HEK293 (cell line): ENCODE measurements at regions not wholly inside any gene's neighbourhood (a gene's known extent, or its start where the extent isn't known, plus 50 kb on each side); places are given as distances from the start of the nearest gene placed in this dataset.

Experiments used
- ATF2 ChIP-seq: fragments of 450-650 bp; formaldehyde crosslinking; IDR thresholded peaks from 2 replicates; pipeline ENCODE4 v1.5.1; 2016; ENCODE audit warnings: missing biosample characterization, missing genetic modification characterization, low read depth
- CTCF ChIP-seq: fragments of 450-650 bp; formaldehyde crosslinking; IDR thresholded peaks from 2 replicates; pipeline ENCODE4 v1.5.1; 2016; ENCODE audit warnings: missing biosample characterization, missing genetic modification characterization
- PATZ1 ChIP-seq: fragments of 450-650 bp; formaldehyde crosslinking; IDR thresholded peaks from 2 replicates; pipeline ENCODE4 v1.5.1; 2016; ENCODE audit warnings: missing biosample characterization, missing genetic modification characterization
- YY1 ChIP-seq: fragments of 450-650 bp; formaldehyde crosslinking; IDR thresholded peaks from 2 replicates; pipeline ENCODE4 v1.5.1; 2018; ENCODE audit warnings: missing biosample characterization, missing genetic modification characterization
- ZNF174 ChIP-seq: fragments of 450-650 bp; formaldehyde crosslinking; IDR thresholded peaks from 2 replicates; pipeline ENCODE4 v1.5.0; 2017; ENCODE audit warnings: missing biosample characterization, mild to moderate bottlenecking, missing genetic modification characterization
- ZNF416 ChIP-seq: fragments of 450-650 bp; formaldehyde crosslinking; IDR thresholded peaks from 2 replicates; pipeline ENCODE4 v1.5.1; 2016; ENCODE audit warnings: missing biosample characterization, missing genetic modification characterization
- ZNF426 ChIP-seq: fragments of 450-650 bp; formaldehyde crosslinking; IDR thresholded peaks from 2 replicates; pipeline ENCODE4 v1.5.1; 2017; ENCODE audit warnings: missing biosample characterization, missing genetic modification characterization, mild to moderate bottlenecking, inconsistent platforms, moderate library complexity
- ZSCAN30 ChIP-seq: fragments of 450-650 bp; IDR thresholded peaks from 2 replicates; pipeline ENCODE4 v1.5.1; 2018; ENCODE audit warnings: missing biosample characterization, mild to moderate bottlenecking, missing genetic modification characterization, moderate library complexity
- ZXDB ChIP-seq: fragments of 450-650 bp; formaldehyde crosslinking; IDR thresholded peaks from 2 replicates; pipeline ENCODE4 v1.5.1; 2016; ENCODE audit warnings: missing biosample characterization, missing genetic modification characterization
- TF ChIP-seq, protein P1 (sequence below): fragments of 450-650 bp; formaldehyde crosslinking; IDR thresholded peaks from 2 replicates; pipeline ENCODE4 v1.5.1; 2016; ENCODE audit warnings: missing biosample characterization, missing genetic modification characterization

DNA sequence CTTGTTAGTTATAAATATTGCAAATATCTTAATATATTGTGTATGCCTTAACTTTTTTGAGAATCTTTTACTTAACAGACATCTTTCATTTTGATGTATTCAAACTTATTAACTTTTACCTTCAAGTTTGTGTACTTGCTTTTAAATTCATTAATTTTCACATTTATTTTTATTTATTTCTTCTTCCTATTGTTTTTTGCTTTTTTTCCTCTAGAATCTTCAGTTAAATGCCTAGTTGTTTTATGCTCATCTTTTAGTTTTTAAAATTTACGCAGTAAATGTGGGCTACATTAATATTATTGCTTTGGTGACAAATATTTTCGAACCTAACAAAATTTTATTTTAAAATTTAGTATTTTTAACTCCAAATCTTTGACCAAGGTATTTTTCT is 89.0 kb downstream of the TNFAIP3 start:
- TF ChIP-seq ATF2 (no peak), ZSCAN30 (tag by site-specific recombination) (no peak), CTCF (tag by site-specific recombination) (no peak), ZNF416 (tag by site-specific recombination) (no peak), YY1 (tag by site-specific recombination) (no peak), ZNF426 (tag by site-specific recombination) (no peak), ZXDB (no peak), PATZ1 (tag by site-specific recombination) (no peak), ZNF174 (tag by site-specific recombination) (no peak)
- TF ChIP-seq, protein P1, sequence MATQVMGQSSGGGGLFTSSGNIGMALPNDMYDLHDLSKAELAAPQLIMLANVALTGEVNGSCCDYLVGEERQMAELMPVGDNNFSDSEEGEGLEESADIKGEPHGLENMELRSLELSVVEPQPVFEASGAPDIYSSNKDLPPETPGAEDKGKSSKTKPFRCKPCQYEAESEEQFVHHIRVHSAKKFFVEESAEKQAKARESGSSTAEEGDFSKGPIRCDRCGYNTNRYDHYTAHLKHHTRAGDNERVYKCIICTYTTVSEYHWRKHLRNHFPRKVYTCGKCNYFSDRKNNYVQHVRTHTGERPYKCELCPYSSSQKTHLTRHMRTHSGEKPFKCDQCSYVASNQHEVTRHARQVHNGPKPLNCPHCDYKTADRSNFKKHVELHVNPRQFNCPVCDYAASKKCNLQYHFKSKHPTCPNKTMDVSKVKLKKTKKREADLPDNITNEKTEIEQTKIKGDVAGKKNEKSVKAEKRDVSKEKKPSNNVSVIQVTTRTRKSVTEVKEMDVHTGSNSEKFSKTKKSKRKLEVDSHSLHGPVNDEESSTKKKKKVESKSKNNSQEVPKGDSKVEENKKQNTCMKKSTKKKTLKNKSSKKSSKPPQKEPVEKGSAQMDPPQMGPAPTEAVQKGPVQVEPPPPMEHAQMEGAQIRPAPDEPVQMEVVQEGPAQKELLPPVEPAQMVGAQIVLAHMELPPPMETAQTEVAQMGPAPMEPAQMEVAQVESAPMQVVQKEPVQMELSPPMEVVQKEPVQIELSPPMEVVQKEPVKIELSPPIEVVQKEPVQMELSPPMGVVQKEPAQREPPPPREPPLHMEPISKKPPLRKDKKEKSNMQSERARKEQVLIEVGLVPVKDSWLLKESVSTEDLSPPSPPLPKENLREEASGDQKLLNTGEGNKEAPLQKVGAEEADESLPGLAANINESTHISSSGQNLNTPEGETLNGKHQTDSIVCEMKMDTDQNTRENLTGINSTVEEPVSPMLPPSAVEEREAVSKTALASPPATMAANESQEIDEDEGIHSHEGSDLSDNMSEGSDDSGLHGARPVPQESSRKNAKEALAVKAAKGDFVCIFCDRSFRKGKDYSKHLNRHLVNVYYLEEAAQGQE (tag by site-specific recombination) = no peak
